ENCODE measurements at regions not wholly inside any gene's neighbourhood (a gene's known extent, or its start where the extent isn't known, plus 50 kb on each side); places are given as distances from the start of the nearest gene placed in this dataset.

GRCh38 chr1:195580988-195581387 lies 1027.3 kb downstream of the KCNT2 start:
- TF ChIP-seq, protein P1, sequence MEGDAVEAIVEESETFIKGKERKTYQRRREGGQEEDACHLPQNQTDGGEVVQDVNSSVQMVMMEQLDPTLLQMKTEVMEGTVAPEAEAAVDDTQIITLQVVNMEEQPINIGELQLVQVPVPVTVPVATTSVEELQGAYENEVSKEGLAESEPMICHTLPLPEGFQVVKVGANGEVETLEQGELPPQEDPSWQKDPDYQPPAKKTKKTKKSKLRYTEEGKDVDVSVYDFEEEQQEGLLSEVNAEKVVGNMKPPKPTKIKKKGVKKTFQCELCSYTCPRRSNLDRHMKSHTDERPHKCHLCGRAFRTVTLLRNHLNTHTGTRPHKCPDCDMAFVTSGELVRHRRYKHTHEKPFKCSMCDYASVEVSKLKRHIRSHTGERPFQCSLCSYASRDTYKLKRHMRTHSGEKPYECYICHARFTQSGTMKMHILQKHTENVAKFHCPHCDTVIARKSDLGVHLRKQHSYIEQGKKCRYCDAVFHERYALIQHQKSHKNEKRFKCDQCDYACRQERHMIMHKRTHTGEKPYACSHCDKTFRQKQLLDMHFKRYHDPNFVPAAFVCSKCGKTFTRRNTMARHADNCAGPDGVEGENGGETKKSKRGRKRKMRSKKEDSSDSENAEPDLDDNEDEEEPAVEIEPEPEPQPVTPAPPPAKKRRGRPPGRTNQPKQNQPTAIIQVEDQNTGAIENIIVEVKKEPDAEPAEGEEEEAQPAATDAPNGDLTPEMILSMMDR (IDR thresholded peaks at IDR 0.05; ENCODE audit: low read depth, low read length, poor library complexity, severe bottlenecking) = no peak
- no peak for TF ChIP-seq EZH2phosphoT487 (IDR thresholded peaks at IDR 0.05; ENCODE audit: borderline replicate concordance, low read length)
- Histone ChIP-seq H3K9me3 (ENCODE audit: control insufficient read depth, insufficient read depth, low read length) (no peaks in the 10 kb centered on the region), H3K9me2 (replicated peaks; ENCODE audit: control insufficient read depth, low read length) (no peaks in the 10 kb centered on the region)

GRCh38 chr1:195577748-195578147 lies 1030.5 kb downstream of the KCNT2 start:
- Histone ChIP-seq H3K9me2 (replicated peaks; ENCODE audit: control insufficient read depth, low read length) (no peaks in the 10 kb centered on the region), H3K36me3 (ENCODE audit: control insufficient read depth, low read length) (no peaks in the 10 kb centered on the region), H3K79me2 (ENCODE audit: control insufficient read depth, low read length) (no peaks in the 10 kb centered on the region), H4K20me1 (ENCODE audit: control insufficient read depth, insufficient read depth, low read depth, low read length) (no peaks in the 10 kb centered on the region), H3K4me1 (ENCODE audit: control insufficient read depth, low read length) (no peaks in the 10 kb centered on the region), H3K4me3 (ENCODE audit: low read length) (no peak overlapping the region), H3K27ac (ENCODE audit: low read depth, low read length) (no peak overlapping the region), H3K9me3 (ENCODE audit: control insufficient read depth, insufficient read depth, low read length) (no peaks in the 10 kb centered on the region), H3F3A (ENCODE audit: control insufficient read depth, insufficient read depth) (no peaks in the 10 kb centered on the region), H3K27me3 (ENCODE audit: control insufficient read depth, low read length) (no peaks in the 10 kb centered on the region), H3K4me2 (ENCODE audit: low read length) (no peak overlapping the region)
- TF ChIP-seq EZH2phosphoT487 (IDR thresholded peaks at IDR 0.05; ENCODE audit: borderline replicate concordance, low read length) = no peak
- TF ChIP-seq, protein P1 (IDR thresholded peaks at IDR 0.05; ENCODE audit: low read depth, low read length, poor library complexity, severe bottlenecking) = no peak

More at GRCh38 chr1:195580988-195581387, 1027.3 kb downstream of the KCNT2 start:
- H3K4me2 ChIP-seq (ENCODE audit: low read length) = no peak overlapping the region
- H3K79me2 ChIP-seq (ENCODE audit: control insufficient read depth, low read length) = no peaks in the 10 kb centered on the region
- H3K4me1 ChIP-seq (ENCODE audit: control insufficient read depth, low read length) = no peaks in the 10 kb centered on the region
- no peak overlapping the region for H3K4me3 ChIP-seq (ENCODE audit: low read length)
- no peaks in the 10 kb centered on the region for H3F3A ChIP-seq (ENCODE audit: control insufficient read depth, insufficient read depth)
- H3K27me3 ChIP-seq (ENCODE audit: control insufficient read depth, low read length) = no peaks in the 10 kb centered on the region
- H3K36me3 ChIP-seq (ENCODE audit: control insufficient read depth, low read length) = no peaks in the 10 kb centered on the region
- no peaks in the 10 kb centered on the region for H4K20me1 ChIP-seq (ENCODE audit: control insufficient read depth, insufficient read depth, low read depth, low read length)
- H3K27ac ChIP-seq (ENCODE audit: low read depth, low read length) = no peak overlapping the region

DNA sequence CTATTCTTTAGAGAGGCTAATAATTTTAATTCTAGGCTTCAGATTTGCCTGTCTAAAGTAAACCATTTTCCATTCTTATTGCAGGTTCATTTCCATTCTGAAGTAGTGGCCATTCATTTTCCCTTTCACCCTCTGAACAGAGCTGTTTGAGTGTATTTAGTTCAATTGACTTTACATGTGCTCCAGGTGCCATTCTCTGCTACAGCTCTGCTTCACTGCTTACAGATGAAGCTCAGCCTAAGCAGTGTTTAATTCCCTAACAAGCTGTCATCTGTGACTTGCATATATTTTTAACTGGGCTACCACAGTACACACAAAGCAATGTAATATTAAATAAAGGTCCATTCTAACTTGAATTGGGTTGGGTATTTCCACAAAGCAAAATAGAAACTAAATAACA lies 1031.6 kb downstream of the KCNT2 start:
- no peak for TF ChIP-seq EZH2phosphoT487 (IDR thresholded peaks at IDR 0.05; ENCODE audit: borderline replicate concordance, low read length)
- TF ChIP-seq, protein P1 (IDR thresholded peaks at IDR 0.05; ENCODE audit: low read depth, low read length, poor library complexity, severe bottlenecking) = no peak
- Histone ChIP-seq H3K36me3 (ENCODE audit: control insufficient read depth, low read length) (no peaks in the 10 kb centered on the region), H3K9me2 (replicated peaks; ENCODE audit: control insufficient read depth, low read length) (no peaks in the 10 kb centered on the region), H3K4me3 (ENCODE audit: low read length) (no peak overlapping the region), H3K27me3 (ENCODE audit: control insufficient read depth, low read length) (no peaks in the 10 kb centered on the region), H4K20me1 (ENCODE audit: control insufficient read depth, insufficient read depth, low read depth, low read length) (no peaks in the 10 kb centered on the region), H3K79me2 (ENCODE audit: control insufficient read depth, low read length) (no peaks in the 10 kb centered on the region), H3F3A (ENCODE audit: control insufficient read depth, insufficient read depth) (no peaks in the 10 kb centered on the region), H3K27ac (ENCODE audit: low read depth, low read length) (no peak overlapping the region), H3K4me1 (ENCODE audit: control insufficient read depth, low read length) (no peaks in the 10 kb centered on the region), H3K9me3 (ENCODE audit: control insufficient read depth, insufficient read depth, low read length) (no peaks in the 10 kb centered on the region), H3K4me2 (ENCODE audit: low read length) (no peak overlapping the region)

GRCh38 chr1:195574511-195574910 lies 1033.7 kb downstream of the KCNT2 start:
- Histone ChIP-seq H3K27ac (ENCODE audit: low read depth, low read length) (no peak overlapping the region), H3K9me3 (ENCODE audit: control insufficient read depth, insufficient read depth, low read length) (no peaks in the 10 kb centered on the region), H3K9me2 (replicated peaks; ENCODE audit: control insufficient read depth, low read length) (no peaks in the 10 kb centered on the region), H3K4me3 (ENCODE audit: low read length) (no peak overlapping the region), H4K20me1 (ENCODE audit: control insufficient read depth, insufficient read depth, low read depth, low read length) (no peaks in the 10 kb centered on the region), H3K79me2 (ENCODE audit: control insufficient read depth, low read length) (no peaks in the 10 kb centered on the region), H3K27me3 (ENCODE audit: control insufficient read depth, low read length) (no peaks in the 10 kb centered on the region), H3F3A (ENCODE audit: control insufficient read depth, insufficient read depth) (no peaks in the 10 kb centered on the region), H3K36me3 (ENCODE audit: control insufficient read depth, low read length) (no peaks in the 10 kb centered on the region), H3K4me1 (ENCODE audit: control insufficient read depth, low read length) (no peaks in the 10 kb centered on the region), H3K4me2 (ENCODE audit: low read length) (no peak overlapping the region)
- no peak for TF ChIP-seq EZH2phosphoT487 (IDR thresholded peaks at IDR 0.05; ENCODE audit: borderline replicate concordance, low read length)
- TF ChIP-seq, protein P1 (IDR thresholded peaks at IDR 0.05; ENCODE audit: low read depth, low read length, poor library complexity, severe bottlenecking) = no peak
